Neural crest cell (in vitro differentiated cells): ENCODE measurements at regions not wholly inside any gene's neighbourhood (a gene's known extent, or its start where the extent isn't known, plus 50 kb on each side); places are given as distances from the start of the nearest gene placed in this dataset.

ENCODE experiments used
- DNase-seq: peaks from one replicate; pipeline ENCODE4 v3.0.0; 2021; ENCODE audit warnings: low read depth, mixed read lengths, low spot score
- H3K27ac Mint-ChIP-seq: one replicate; pipeline ENCODE4 v1.8.0; 2021; ENCODE audit warnings: mild to moderate bottlenecking, mixed read lengths; ENCODE audit not compliant: unreplicated experiment
- H3K27me3 Mint-ChIP-seq: 2 replicates; pipeline ENCODE4 v1.8.0; 2021; ENCODE audit warnings: low read depth, mild to moderate bottlenecking, mixed read lengths
- H3K36me3 Mint-ChIP-seq: 2 replicates; pipeline ENCODE4 v1.8.0; 2021; ENCODE audit warnings: low read depth, mild to moderate bottlenecking, mixed read lengths
- H3K4me1 Mint-ChIP-seq: 2 replicates; pipeline ENCODE4 v1.8.0; 2021; ENCODE audit warnings: mixed read lengths
- H3K4me3 Mint-ChIP-seq: one replicate; pipeline ENCODE4 v1.8.0; 2021; ENCODE audit warnings: mild to moderate bottlenecking, mixed read lengths
- H3K9me3 Mint-ChIP-seq: 2 replicates; pipeline ENCODE4 v1.8.0; 2021; ENCODE audit warnings: mixed read lengths
- CTCF ChIP-seq: fragments of 200-600 bp; sonication (generic); conservative IDR thresholded peaks from 2 replicates; pipeline ENCODE4 v1.5.0; 2021; ENCODE audit warnings: antibody characterized with exemption, mild to moderate bottlenecking

- Mint-ChIP-seq H3K36me3 (no peaks in the 10 kb centered on the region), H3K27me3 (no peaks in the 10 kb centered on the region), H3K9me3 (no peaks in the 10 kb centered on the region), H3K4me1 (peaks cover 23% of the 10 kb centered on the region), H3K4me3 (peak overlapping the region; percentile 45), H3K27ac (peak overlapping the region; percentile 58)
- no peak for DNase-seq
- TF ChIP-seq CTCF: no peak
Observed at GRCh38 chr6:11918739-11919605, 93.1 kb upstream of the HIVEP1 start.

GRCh38 chr6:11917951-11918738 lies 94.0 kb upstream of the HIVEP1 start:
- Mint-ChIP-seq H3K4me1 (peaks cover 23% of the 10 kb centered on the region), H3K36me3 (no peaks in the 10 kb centered on the region), H3K9me3 (peaks cover 4% of the 10 kb centered on the region), H3K27me3 (no peaks in the 10 kb centered on the region), H3K27ac (peak overlapping the region; percentile 58), H3K4me3 (peak overlapping the region; percentile 45)
- no peak for DNase-seq
- no peak for TF ChIP-seq CTCF

GRCh38 chr6:11912420-11912819 lies 99.7 kb upstream of the HIVEP1 start:
- Mint-ChIP-seq H3K36me3 (peaks cover 3% of the 10 kb centered on the region), H3K9me3 (peaks cover 11% of the 10 kb centered on the region), H3K27ac (no peak overlapping the region), H3K4me3 (no peak overlapping the region), H3K27me3 (no peaks in the 10 kb centered on the region), H3K4me1 (no peaks in the 10 kb centered on the region)
- DNase-seq: no peak
- peak; percentile 26 for TF ChIP-seq CTCF

GRCh38 chr6:11911538-11911937 lies 100.6 kb upstream of the HIVEP1 start:
- Mint-ChIP-seq H3K4me3 (no peak overlapping the region), H3K4me1 (no peaks in the 10 kb centered on the region), H3K9me3 (peaks cover 11% of the 10 kb centered on the region), H3K27me3 (no peaks in the 10 kb centered on the region), H3K27ac (no peak overlapping the region), H3K36me3 (peaks cover 3% of the 10 kb centered on the region)
- no peak for TF ChIP-seq CTCF
- no peak for DNase-seq

- Mint-ChIP-seq H3K4me3 (no peak overlapping the region), H3K27ac (no peak overlapping the region), H3K27me3 (no peaks in the 10 kb centered on the region), H3K9me3 (peaks cover 11% of the 10 kb centered on the region), H3K36me3 (peaks cover 3% of the 10 kb centered on the region), H3K4me1 (no peaks in the 10 kb centered on the region)
- DNase-seq: no peak
- TF ChIP-seq CTCF: no peak
Observed at GRCh38 chr6:11909696-11910132, 102.4 kb upstream of the HIVEP1 start.
